ENCODE measurements at regions not wholly inside any gene's neighbourhood (a gene's known extent, or its start where the extent isn't known, plus 50 kb on each side); places are given as distances from the start of the nearest gene placed in this dataset.
"Not testable (repeated sequence)": the region's sequence is repeated elsewhere in the genome, so short reads cannot be mapped to it uniquely, and the experiment has no call there.

GRCh38 chr6:27149150-27149549, 98.4 kb upstream of the PRSS16 start:
- DNase-seq (ENCODE audit: low spot score), result no peak
- no peak for FAIRE-seq

GRCh38 chr6:27154696-27155095, 92.8 kb upstream of the PRSS16 start:
- FAIRE-seq (no peak), DNase-seq (ENCODE audit: low spot score) (no peak)

GRCh38 chr6:27156874-27157458, 90.5 kb upstream of the PRSS16 start:
- no peak for DNase-seq (ENCODE audit: low spot score)
- FAIRE-seq, result no peak

GRCh38 chr6:27157459-27158315, 89.8 kb upstream of the PRSS16 start:
- no peak for FAIRE-seq
- DNase-seq (ENCODE audit: low spot score), result peak; percentile 79

DNA sequence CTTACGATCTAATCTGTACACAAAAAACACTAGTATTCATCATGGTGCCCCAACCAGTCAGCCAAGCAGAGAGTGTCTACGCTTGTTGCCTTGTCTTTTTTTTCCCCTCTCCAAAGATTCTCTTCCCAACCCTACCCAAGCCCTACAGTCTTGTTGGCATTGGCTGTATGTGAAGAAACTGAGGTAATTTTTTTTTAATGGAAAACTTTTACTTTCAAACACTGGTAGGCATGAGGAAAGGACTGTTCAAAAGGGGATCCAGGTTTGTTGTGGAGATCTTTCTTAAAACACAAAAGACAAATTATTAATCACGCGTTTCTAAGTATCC, 89.2 kb upstream of the PRSS16 start:
- no peak for FAIRE-seq
- no peak for DNase-seq (ENCODE audit: low spot score)

DNA sequence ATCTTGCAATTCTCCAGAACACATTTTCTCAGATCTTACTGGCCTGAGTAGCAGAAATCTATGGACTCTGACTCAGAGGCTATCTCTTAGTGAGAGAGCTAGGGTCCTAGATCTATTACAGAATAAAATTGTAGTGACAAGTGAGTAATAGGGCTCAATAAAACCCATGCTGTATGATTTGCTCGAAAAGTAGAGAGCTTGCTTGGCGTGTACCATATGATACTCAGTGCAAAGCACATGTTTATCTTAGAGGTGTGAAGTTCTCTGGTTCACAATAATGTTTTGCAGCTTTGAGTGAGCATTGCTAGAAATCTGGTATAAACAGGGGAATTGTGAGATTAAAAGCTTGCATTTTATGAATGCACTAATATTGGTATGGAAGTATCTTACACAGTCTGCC, 87.8 kb upstream of the PRSS16 start:
- DNase-seq (ENCODE audit: low spot score) (no peak), FAIRE-seq (no peak)

GRCh38 chr6:27161115-27161514, 86.4 kb upstream of the PRSS16 start:
- DNase-seq (ENCODE audit: low spot score) (no peak), FAIRE-seq (no peak)

GRCh38 chr6:27161603-27161945, 85.9 kb upstream of the PRSS16 start:
- FAIRE-seq, result no peak
- no peak for DNase-seq (ENCODE audit: low spot score)

DNA sequence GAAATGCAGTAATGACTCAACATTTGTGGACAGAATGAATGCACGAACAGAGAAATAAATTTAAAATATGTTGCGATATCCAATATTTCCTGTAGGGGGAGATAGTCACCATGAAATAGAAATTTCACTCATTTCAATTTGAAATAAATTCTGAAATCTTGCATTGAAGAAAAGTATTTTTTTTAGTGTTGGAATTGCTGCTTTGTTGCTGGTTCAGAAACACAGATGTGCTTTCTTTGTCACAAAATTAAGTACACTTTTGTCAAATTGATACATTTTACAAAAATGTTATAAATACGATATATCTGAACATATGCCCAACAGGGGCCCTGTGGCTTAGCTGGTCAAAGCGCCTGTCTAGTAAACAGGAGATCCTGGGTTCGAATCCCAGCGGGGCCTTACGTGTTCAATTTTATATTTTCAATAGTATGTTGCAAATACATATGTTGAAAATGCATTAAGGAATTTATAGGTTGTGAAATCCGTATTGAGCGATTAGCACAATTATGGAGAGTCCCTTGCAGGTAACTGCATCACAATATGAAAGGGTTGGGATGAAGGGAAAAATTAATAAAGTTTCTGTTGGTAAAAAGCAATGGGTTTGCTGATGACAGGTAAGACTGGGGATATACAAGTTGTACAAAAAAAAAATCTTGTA, 85.4 kb upstream of the PRSS16 start:
- DNase-seq (ENCODE audit: low spot score), result peak; percentile 71
- FAIRE-seq, result peak; percentile 80

GRCh38 chr6:27163834-27164233, 83.7 kb upstream of the PRSS16 start:
- DNase-seq (ENCODE audit: low spot score) (no peak), FAIRE-seq (no peak)

- no peak for DNase-seq (ENCODE audit: low spot score)
- FAIRE-seq, result no peak
Observed at GRCh38 chr6:27168108-27168507, 79.4 kb upstream of the PRSS16 start.

- DNase-seq (ENCODE audit: low spot score) (no peak), FAIRE-seq (no peak)
Observed at GRCh38 chr6:27168586-27169443, 78.7 kb upstream of the PRSS16 start.

DNA sequence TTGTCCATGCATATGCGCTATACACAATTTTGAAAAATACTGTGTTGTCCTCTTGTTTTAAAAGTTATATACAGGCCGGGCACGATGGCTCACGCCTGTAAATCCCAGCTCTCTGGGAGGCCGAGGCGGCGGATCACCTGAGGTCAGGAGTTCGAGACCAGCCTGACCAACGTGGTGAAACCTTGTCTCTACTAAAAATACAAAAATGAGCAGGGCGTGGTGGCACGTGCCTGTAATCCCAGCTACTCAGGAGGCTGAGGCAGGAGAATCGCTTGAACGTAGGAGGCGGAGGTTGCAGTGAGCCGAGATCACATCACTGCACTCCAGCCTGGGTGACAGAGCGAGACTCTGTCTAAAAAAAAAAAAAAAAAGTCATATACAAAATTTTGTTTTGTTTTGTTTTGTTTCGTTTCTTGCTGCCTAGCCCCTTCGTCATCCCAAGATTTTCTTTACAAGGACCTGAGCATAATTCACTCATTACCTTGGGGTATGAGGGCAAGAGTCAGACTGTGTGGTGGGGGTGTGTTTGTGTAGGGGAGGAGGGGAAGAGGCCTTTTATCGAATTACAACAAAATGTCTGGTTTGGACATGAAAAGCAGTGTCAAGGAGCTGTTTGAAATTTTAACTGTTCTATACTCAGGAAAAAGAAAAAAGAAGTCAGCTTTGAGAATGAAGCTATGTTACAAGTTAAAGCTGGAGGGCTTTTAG, 74.8 kb upstream of the PRSS16 start:
- not testable (repeated sequence) for FAIRE-seq; DNase-seq (ENCODE audit: low spot score)

DNA sequence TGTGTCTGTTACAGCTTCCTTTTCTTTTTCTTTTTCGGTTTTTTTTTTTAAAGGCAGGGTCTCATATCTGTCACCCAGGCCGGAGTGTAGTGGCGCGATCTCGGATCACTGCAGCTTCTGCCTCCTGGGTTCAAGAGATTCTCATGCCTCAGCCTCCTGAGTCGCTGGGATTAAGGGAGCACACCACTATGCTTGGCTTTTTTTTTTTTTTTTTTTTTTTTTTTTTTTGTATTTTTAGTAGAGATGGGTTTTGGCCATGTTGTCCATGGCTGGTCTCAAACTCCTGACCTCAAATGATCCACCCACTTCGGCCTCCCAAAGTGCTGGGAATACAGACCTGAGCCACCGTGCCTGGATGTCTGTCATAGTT, 74.3 kb upstream of the PRSS16 start:
- not testable (repeated sequence) for DNase-seq (ENCODE audit: low spot score)

GRCh38 chr6:27174958-27175357, 72.5 kb upstream of the PRSS16 start:
- DNase-seq (ENCODE audit: low spot score) (no peak), FAIRE-seq (no peak)

More for the DNA sequence above, 74.3 kb upstream of the PRSS16 start:
- FAIRE-seq, result not testable (repeated sequence)

DNA sequence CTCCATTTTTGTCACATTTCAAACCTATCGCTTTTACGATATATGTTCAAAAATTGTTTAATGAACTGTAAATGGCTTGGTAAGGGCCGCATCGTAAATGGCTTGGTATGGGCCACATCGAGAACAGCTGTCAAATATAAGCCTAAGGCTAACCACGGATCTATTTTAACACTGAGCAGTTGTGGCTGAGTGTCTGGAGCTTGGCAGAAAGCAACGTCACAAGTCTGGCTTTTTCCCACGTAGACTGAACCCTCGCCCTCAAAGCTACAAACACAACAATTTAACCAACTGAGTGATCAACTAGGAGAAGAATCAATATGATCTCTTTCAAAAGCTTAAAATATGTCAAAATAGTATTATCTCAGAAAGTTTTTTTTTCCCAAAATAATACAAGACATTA, 71.4 kb upstream of the PRSS16 start:
- DNase-seq (ENCODE audit: low spot score), result no peak
- FAIRE-seq, result no peak

GRCh38 chr6:27176523-27177484, 70.7 kb upstream of the PRSS16 start:
- peak; percentile 8 for DNase-seq (ENCODE audit: low spot score)
- FAIRE-seq, result no peak

DNA sequence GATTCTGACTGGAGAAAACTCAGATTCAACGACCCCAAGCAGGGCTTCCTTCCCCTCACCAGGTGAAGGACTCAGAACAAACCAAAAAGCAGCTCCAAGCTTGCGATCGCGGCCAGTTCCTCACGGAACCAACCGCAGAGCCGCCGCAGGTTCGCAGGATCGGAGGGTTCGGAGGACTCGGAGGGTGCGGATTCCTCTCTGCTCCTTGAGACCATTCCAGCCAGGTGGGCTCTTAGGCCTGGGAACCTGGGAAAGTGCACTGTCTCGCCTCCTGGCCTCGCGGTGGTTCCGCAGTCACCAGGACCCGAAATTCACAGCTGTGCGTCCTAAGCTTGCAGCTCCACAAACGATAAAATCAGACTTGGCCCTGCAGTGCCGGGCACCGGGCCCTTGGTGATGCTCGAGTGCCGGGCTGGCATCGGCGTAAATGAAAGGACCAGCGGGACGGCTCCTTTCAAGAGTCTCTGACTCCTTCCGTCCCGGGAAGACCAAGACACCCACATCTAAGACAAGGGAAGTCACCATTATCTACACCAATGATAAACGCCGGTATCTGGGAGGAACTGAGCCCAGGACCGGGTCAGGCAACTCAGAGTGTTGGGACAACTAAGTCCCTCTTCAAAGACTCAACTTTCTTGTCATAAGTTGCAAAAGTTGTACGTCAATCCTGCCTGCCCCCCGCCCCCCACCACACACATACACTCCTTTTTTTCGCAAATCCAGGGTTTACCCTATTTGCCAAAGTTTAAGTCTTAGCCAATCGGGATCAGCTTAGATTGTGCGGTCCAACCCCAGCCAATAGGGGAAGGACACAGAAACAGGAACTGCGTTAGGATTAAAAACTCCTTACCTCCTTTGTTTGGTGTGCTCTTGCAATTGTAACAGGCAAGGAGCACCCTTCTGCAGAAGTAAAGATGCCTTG, 69.8 kb upstream of the PRSS16 start:
- peak; percentile 81 for DNase-seq (ENCODE audit: low spot score)
- peak; percentile 68 for FAIRE-seq

DNA sequence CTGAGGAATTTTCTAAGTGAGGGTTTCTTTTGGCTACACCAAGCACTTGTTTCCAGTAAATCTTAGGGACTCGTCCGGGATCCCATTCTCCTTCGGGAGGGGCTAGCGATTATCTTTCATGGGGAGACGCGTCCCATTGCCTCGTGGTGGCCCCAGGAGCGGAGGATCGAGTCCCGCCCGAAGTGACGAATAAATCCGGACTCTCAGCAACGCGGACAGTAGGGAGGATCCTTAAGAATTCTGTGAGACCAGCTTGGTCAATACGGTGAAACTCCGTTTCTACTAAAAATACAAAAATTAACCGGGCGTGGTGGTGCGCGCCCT, 69.1 kb upstream of the PRSS16 start:
- no peak for DNase-seq (ENCODE audit: low spot score)
- FAIRE-seq, result no peak

All from RCC 7860 (cell line).